HG03432 (cell line): ENCODE measurements at regions not wholly inside any gene's neighbourhood (a gene's known extent, or its start where the extent isn't known, plus 50 kb on each side); places are given as distances from the start of the nearest gene placed in this dataset.

Experiments used
- ATAC-seq: cut with Tn5 transposase; IDR thresholded peaks from one replicate; pipeline ENCODE4 v1.9.1; 2021; ENCODE audit warnings: mild to moderate bottlenecking, moderate library complexity; ENCODE audit not compliant: unreplicated experiment

- ATAC-seq: no peak
These were observed 155.0 kb upstream of the GPR149 start for GRCh38 chr3:154584974-154585373.

GRCh38 chr3:154584041-154584440 lies 154.1 kb upstream of the GPR149 start:
- ATAC-seq: no peak

- ATAC-seq: no peak
These were observed 153.2 kb upstream of the GPR149 start for GRCh38 chr3:154583086-154583634.

GRCh38 chr3:154582501-154582900 lies 152.5 kb upstream of the GPR149 start:
- ATAC-seq: no peak

GRCh38 chr3:154571553-154572226 lies 141.7 kb upstream of the GPR149 start:
- no peak for ATAC-seq

GRCh38 chr3:154568064-154568463 lies 138.1 kb upstream of the GPR149 start:
- no peak for ATAC-seq

GRCh38 chr3:154559623-154560022 lies 129.6 kb upstream of the GPR149 start:
- no peak for ATAC-seq

GRCh38 chr3:154552338-154552737 lies 122.3 kb upstream of the GPR149 start:
- no peak for ATAC-seq

- no peak for ATAC-seq
These were observed 119.4 kb upstream of the GPR149 start for GRCh38 chr3:154549391-154549790.

GRCh38 chr3:154548341-154548740 lies 118.4 kb upstream of the GPR149 start:
- ATAC-seq: peak; percentile 67

- no peak for ATAC-seq
These were observed 112.8 kb upstream of the GPR149 start for GRCh38 chr3:154542837-154543236.

GRCh38 chr3:154540950-154541604 lies 111.1 kb upstream of the GPR149 start:
- ATAC-seq: no peak

GRCh38 chr3:154538566-154539360 lies 108.8 kb upstream of the GPR149 start:
- ATAC-seq: no peak

- no peak for ATAC-seq
These were observed 106.8 kb upstream of the GPR149 start for GRCh38 chr3:154536751-154537150.

- ATAC-seq: no peak
These were observed 92.1 kb upstream of the GPR149 start for GRCh38 chr3:154522036-154522602.

- no peak for ATAC-seq
These were observed 87.4 kb upstream of the GPR149 start for GRCh38 chr3:154517404-154517803.

GRCh38 chr3:154515921-154516320 lies 85.9 kb upstream of the GPR149 start:
- ATAC-seq: no peak

- ATAC-seq: no peak
These were observed 80.8 kb upstream of the GPR149 start for GRCh38 chr3:154510780-154511179.

- no peak for ATAC-seq
These were observed 77.7 kb upstream of the GPR149 start for GRCh38 chr3:154507727-154508126.

- no peak for ATAC-seq
These were observed 67.0 kb upstream of the GPR149 start for GRCh38 chr3:154496978-154497377.

GRCh38 chr3:154496540-154496939 lies 66.5 kb upstream of the GPR149 start:
- ATAC-seq: no peak
